ENCODE measurements at regions not wholly inside any gene's neighbourhood (a gene's known extent, or its start where the extent isn't known, plus 50 kb on each side); places are given as distances from the start of the nearest gene placed in this dataset.

DNA sequence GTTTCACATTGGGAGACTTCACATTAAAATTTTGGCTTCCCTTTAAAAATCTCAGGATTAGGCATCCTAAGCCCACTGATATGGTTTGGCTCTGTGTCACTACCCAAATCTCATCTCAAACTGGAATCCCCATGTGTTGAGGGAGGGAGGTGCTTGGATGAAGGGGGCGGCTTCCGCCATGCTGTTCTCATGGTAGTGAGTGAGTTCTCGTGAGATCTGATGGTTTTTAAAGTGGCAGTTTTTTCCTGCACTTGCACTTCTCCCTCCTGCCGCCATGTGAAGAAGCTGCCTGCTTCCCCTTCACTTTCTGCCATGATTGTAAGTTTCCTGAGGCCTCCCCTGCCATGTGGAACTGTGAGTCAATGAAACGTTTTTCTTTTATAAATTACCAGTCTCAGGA, 65.7 kb upstream of the PLXNC1 start:
- TF ChIP-seq, protein P1, sequence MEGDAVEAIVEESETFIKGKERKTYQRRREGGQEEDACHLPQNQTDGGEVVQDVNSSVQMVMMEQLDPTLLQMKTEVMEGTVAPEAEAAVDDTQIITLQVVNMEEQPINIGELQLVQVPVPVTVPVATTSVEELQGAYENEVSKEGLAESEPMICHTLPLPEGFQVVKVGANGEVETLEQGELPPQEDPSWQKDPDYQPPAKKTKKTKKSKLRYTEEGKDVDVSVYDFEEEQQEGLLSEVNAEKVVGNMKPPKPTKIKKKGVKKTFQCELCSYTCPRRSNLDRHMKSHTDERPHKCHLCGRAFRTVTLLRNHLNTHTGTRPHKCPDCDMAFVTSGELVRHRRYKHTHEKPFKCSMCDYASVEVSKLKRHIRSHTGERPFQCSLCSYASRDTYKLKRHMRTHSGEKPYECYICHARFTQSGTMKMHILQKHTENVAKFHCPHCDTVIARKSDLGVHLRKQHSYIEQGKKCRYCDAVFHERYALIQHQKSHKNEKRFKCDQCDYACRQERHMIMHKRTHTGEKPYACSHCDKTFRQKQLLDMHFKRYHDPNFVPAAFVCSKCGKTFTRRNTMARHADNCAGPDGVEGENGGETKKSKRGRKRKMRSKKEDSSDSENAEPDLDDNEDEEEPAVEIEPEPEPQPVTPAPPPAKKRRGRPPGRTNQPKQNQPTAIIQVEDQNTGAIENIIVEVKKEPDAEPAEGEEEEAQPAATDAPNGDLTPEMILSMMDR (IDR thresholded peaks at IDR 0.05), result no peak
- no peak for TF ChIP-seq POLR2A (IDR thresholded peaks at IDR 0.05)
- intact Hi-C loops (cut with DNase I), result no loop called here
- WGBS, 2 donors, result 84 to 90% methylated on average over 5 of the region's 5 CpGs

DNA sequence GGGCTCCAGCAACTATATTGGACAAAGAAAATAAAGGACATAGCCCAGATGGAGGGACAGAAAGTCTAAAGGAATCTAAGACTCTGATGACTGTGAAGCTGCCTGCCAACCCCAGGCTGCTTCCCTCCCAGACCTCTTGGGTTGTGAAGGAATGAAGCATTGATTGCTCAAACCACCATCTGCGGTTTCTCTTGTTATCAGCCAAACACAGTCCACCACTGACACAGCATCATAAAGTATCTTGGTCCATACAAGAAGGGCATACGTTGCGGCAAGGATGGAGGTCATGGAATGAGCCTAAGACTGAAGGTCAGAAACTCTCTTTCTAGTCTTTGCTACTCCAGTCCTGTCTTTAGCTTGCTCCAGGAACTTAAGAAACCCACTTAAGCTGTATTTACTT, 58.5 kb upstream of the PLXNC1 start:
- no peak for TF ChIP-seq POLR2A (IDR thresholded peaks at IDR 0.05)
- TF ChIP-seq, protein P1 (IDR thresholded peaks at IDR 0.05), result no peak
- Histone ChIP-seq H3K4me1 (no peaks in the 10 kb centered on the region), H3K27ac (no peak overlapping the region), H3K27me3 (no peaks in the 10 kb centered on the region), H3K36me3 (no peaks in the 10 kb centered on the region), H3K9me3 (no peaks in the 10 kb centered on the region), H3K4me3 (replicated peaks in 1 of 3) (no peak overlapping the region)
- intact Hi-C loops (cut with DNase I), result no loop called here
- WGBS, 2 donors, result 65 to 66% methylated on average over 3 of the region's 3 CpGs
- no peak for DNase-seq

More for the DNA sequence above, 65.7 kb upstream of the PLXNC1 start:
- no peaks in the 10 kb centered on the region for H3K36me3 ChIP-seq
- H3K4me1 ChIP-seq, result no peaks in the 10 kb centered on the region
- H3K27me3 ChIP-seq, result no peaks in the 10 kb centered on the region
- no peak overlapping the region for H3K4me3 ChIP-seq (replicated peaks in 1 of 3)
- no peaks in the 10 kb centered on the region for H3K9me3 ChIP-seq
- no peak for DNase-seq
- no peak overlapping the region for H3K27ac ChIP-seq

DNA sequence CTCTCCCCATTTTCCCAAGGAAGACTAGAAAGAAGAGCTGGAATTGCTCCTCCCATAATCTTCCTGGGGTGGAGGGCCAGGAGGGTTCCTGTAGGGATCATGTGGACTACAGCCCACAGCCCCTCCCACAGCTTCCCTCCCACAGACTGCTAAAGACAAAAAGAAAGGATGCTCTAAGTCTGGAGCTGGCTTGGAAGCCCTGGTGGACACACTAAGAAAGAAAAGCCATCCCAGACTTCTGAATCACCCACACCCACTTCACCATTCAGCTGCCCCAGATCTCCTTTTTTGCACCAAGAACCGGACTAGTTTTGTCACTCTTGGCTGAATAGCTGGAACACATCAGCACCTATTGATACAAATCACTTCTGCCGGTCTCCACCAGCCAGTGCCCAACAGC, 56.8 kb upstream of the PLXNC1 start:
- TF ChIP-seq, protein P1 (IDR thresholded peaks at IDR 0.05), result no peak
- no peak for TF ChIP-seq POLR2A (IDR thresholded peaks at IDR 0.05)
- WGBS, 2 donors, result 77% methylated on average over 2 of the region's 2 CpGs

DNA sequence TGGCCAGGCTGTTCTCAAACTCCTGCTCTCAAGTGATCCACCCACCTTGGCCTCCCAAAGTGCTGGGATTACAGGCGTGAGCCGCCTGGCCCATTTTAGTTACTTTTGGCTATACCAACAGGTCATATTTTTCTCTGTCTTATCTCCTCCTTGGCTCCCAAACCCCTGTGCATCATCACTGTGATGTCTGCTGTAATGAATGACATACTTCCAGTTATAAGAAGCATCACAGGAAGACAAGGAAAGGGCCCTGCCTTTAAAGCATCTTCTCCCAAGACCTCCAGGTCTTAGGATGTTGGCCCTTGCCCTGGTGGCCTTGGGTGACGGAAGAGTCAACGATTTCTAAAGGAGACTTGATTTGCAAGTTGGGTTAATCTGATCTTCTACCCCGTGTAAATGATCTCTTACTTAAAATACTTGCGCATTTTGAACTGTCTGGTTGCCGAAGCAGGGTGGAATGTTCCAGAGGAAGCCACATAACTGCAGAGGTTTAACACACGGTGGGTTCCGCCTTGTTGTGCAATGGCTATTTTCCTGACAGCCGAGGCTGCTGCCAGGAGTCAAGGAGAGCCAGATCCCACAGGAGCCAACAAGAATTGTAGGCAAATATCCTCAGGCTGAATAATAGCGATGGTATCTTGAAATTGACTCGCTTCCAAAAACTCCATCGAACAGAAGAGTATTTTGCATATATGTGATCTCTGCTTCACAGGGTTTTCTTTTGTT, 55.7 kb upstream of the PLXNC1 start:
- TF ChIP-seq, protein P1 (IDR thresholded peaks at IDR 0.05), result no peak
- TF ChIP-seq POLR2A (IDR thresholded peaks at IDR 0.05), result no peak
- no peak overlapping the region for H3K27ac ChIP-seq
- H3K4me3 ChIP-seq (replicated peaks in 1 of 3), result no peak overlapping the region
- no peaks in the 10 kb centered on the region for H3K9me3 ChIP-seq
- no peaks in the 10 kb centered on the region for H3K4me1 ChIP-seq
- 82 to 83% methylated on average over 13 of the region's 13 CpGs for WGBS, 2 donors
- H3K36me3 ChIP-seq, result no peaks in the 10 kb centered on the region
- no peaks in the 10 kb centered on the region for H3K27me3 ChIP-seq
- DNase-seq, result no peak
- intact Hi-C loops (cut with DNase I), result no loop called here

More for the DNA sequence above, 56.8 kb upstream of the PLXNC1 start:
- Histone ChIP-seq H3K4me3 (replicated peaks in 1 of 3) (no peak overlapping the region), H3K27me3 (no peaks in the 10 kb centered on the region), H3K9me3 (no peaks in the 10 kb centered on the region), H3K27ac (no peak overlapping the region), H3K36me3 (no peaks in the 10 kb centered on the region), H3K4me1 (no peaks in the 10 kb centered on the region)
- intact Hi-C loops (cut with DNase I), result no loop called here
- no peak for DNase-seq

DNA sequence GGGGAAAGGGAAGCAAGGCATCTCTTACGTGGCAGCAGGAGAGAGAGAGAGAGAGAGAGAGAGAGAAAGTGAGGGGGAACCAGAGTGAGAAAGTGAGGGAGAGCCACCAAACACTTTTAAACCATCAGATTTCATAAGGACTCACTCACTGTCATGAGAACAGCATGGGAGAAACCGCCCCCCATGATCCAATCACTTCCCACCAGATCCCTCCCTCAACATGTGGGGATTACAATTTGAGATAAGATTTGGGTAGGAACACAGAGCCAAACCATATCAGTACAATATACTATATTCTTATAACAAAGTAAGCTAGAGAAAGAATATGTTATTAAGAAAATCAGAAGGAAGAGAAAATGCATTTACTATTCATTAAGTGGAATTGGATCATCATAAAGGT, 53.7 kb upstream of the PLXNC1 start:
- Histone ChIP-seq H3K4me3 (replicated peaks in 1 of 3) (no peak overlapping the region), H3K36me3 (no peaks in the 10 kb centered on the region), H3K27me3 (no peaks in the 10 kb centered on the region), H3K9me3 (no peaks in the 10 kb centered on the region), H3K27ac (no peak overlapping the region), H3K4me1 (no peaks in the 10 kb centered on the region)
- WGBS, 2 donors, result 80 to 92% methylated on average over 2 of the region's 2 CpGs
- no peak for DNase-seq
- TF ChIP-seq POLR2A (IDR thresholded peaks at IDR 0.05), result no peak
- TF ChIP-seq, protein P1 (IDR thresholded peaks at IDR 0.05), result no peak
- intact Hi-C loops (cut with DNase I), result no loop called here

Data from thyroid gland (tissue), 4 donors.